OCI-LY7 (cell line): ENCODE measurements at regions not wholly inside any gene's neighbourhood (a gene's known extent, or its start where the extent isn't known, plus 50 kb on each side); places are given as distances from the start of the nearest gene placed in this dataset.

ENCODE experiments used
- BruUV-seq: library from RNA; stranded (reverse); fragments of 400-500 nt; replicated peaks from 2 replicates; lab custom pipeline; 2021; lab: Mats Ljungman, UMichigan
- CTCF ChIA-PET: fragments of 300-600 bp; sonication (Branson Sonifier 250); formaldehyde crosslinking; loops from one replicate; lab custom pipeline; 2022; ENCODE audit warnings: antibody characterized with exemption; ENCODE audit not compliant: unreplicated experiment; lab: Charles Lee
- POLR2A ChIA-PET: fragments of 300-600 bp; sonication (Branson Sonifier 250); formaldehyde crosslinking; loops from one replicate; lab custom pipeline; 2022; ENCODE audit warnings: antibody characterized with exemption; lab: Charles Lee
- DNase-seq: peaks from one replicate; pipeline ENCODE4 v3.0.0-alpha.2; 2015; ENCODE audit warnings: low spot score
- H2AFZ ChIP-seq: fragments of 200-600 bp; sonication (generic), shearing (Covaris generic); 2 replicates; pipeline ENCODE4 v1.6.1; 2014; ENCODE audit warnings: mild to moderate bottlenecking, antibody characterized with exemption, low read length, moderate library complexity
- H3K27ac ChIP-seq: fragments of 200-600 bp; sonication (generic); 2 replicates; pipeline ENCODE4 v1.5.1; 2014; ENCODE audit warnings: mixed run types, low read depth, mild to moderate bottlenecking, moderate library complexity, low read length, inconsistent platforms; ENCODE audit not compliant: poor library complexity, severe bottlenecking
- H3K36me3 ChIP-seq: fragments of 200-600 bp; sonication (generic); 2 replicates; pipeline ENCODE4 v1.6.1; 2014; ENCODE audit warnings: mild to moderate bottlenecking, antibody characterized with exemption, low read length, moderate library complexity, mixed read lengths; ENCODE audit not compliant: insufficient read depth
- H3K4me1 ChIP-seq: fragments of 200-600 bp; sonication (generic); 2 replicates; pipeline ENCODE4 v1.5.1; 2014; ENCODE audit warnings: mild to moderate bottlenecking, low read length; ENCODE audit not compliant: insufficient read depth, poor library complexity, severe bottlenecking
- H3K4me2 ChIP-seq: fragments of 200-600 bp; sonication (generic); 2 replicates; pipeline ENCODE4 v1.6.1; 2014; ENCODE audit warnings: mild to moderate bottlenecking, low read length
- H3K4me3 ChIP-seq: fragments of 200-600 bp; sonication (generic); 2 replicates; pipeline ENCODE4 v1.5.1; 2014; ENCODE audit warnings: mild to moderate bottlenecking, low read depth, low read length; ENCODE audit not compliant: poor library complexity, severe bottlenecking
- H3K79me2 ChIP-seq: fragments of 200-600 bp; sonication (generic); 2 replicates; pipeline ENCODE4 v1.6.1; 2016; ENCODE audit warnings: low read depth, mild to moderate bottlenecking, low read length, moderate library complexity, mixed read lengths; ENCODE audit not compliant: insufficient read depth
- H3K9me2 ChIP-seq: fragments of 200-600 bp; sonication (generic); 2 replicates; pipeline ENCODE4 v1.6.1; 2016; ENCODE audit warnings: mild to moderate bottlenecking, low read length, mixed read lengths; ENCODE audit not compliant: insufficient read depth
- H3K9me3 ChIP-seq: fragments of 200-600 bp; sonication (generic); 2 replicates; pipeline ENCODE4 v1.6.1; 2014; ENCODE audit warnings: mild to moderate bottlenecking, mixed run types, low read length, mixed read lengths
- H4K20me1 ChIP-seq: fragments of 200-600 bp; sonication (generic); 2 replicates; pipeline ENCODE4 v1.6.1; 2014; ENCODE audit warnings: mild to moderate bottlenecking, antibody characterized with exemption, low read length, moderate library complexity, mixed read lengths; ENCODE audit not compliant: insufficient read depth
- EZH2phosphoT487 ChIP-seq: fragments of 200-600 bp; sonication (generic); IDR thresholded peaks from 2 replicates; pipeline ENCODE4 v1.6.1; 2018; ENCODE audit warnings: low read depth, borderline replicate concordance, mild to moderate bottlenecking, mixed run types, antibody characterized with exemption, low read length, moderate library complexity, mixed read lengths
- intact Hi-C: fragments of 100-400 bp; cut with micrococcal nuclease; formaldehyde crosslinking; loops from one replicate; pipeline ENCODE4 v1.10.0; 2022; ENCODE audit not compliant: unreplicated experiment
- TF ChIP-seq, protein P1 (sequence below): fragments of 200-600 bp; sonication (generic); conservative IDR thresholded peaks from 2 replicates; pipeline ENCODE4 v1.5.1; 2014; ENCODE audit warnings: mild to moderate bottlenecking, antibody characterized with exemption, low read length, moderate library complexity, mixed read lengths

DNA sequence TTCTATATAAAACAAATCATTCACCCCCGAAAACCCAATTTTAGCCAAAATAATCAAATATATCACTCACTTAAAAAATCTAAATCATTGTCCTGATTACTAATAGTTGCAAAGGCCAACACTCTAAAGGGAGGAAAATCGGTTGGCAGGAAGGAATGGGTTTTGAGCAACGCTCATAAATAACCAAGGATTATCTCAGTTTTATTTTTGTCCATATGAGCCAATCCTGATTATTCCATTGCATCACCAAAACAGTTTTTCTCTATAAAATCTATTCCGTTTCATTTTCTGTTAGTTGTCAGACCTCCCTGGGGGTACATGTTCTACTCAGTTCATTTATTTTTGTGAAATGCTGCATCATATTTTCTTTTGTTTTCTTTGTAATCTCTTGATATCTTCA is 174.1 kb downstream of the LRATD1 start:
- Histone ChIP-seq H3K4me2 (no peak overlapping the region), H3K79me2 (no peaks in the 10 kb centered on the region), H3K9me2 (no peaks in the 10 kb centered on the region), H3K4me1 (no peaks in the 10 kb centered on the region), H3K9me3 (no peaks in the 10 kb centered on the region), H3K27ac (no peak overlapping the region), H4K20me1 (no peaks in the 10 kb centered on the region), H3K36me3 (no peaks in the 10 kb centered on the region), H3K4me3 (no peak overlapping the region), H2AFZ (no peak overlapping the region)
- TF ChIP-seq EZH2phosphoT487 = no peak
- TF ChIP-seq, protein P1, sequence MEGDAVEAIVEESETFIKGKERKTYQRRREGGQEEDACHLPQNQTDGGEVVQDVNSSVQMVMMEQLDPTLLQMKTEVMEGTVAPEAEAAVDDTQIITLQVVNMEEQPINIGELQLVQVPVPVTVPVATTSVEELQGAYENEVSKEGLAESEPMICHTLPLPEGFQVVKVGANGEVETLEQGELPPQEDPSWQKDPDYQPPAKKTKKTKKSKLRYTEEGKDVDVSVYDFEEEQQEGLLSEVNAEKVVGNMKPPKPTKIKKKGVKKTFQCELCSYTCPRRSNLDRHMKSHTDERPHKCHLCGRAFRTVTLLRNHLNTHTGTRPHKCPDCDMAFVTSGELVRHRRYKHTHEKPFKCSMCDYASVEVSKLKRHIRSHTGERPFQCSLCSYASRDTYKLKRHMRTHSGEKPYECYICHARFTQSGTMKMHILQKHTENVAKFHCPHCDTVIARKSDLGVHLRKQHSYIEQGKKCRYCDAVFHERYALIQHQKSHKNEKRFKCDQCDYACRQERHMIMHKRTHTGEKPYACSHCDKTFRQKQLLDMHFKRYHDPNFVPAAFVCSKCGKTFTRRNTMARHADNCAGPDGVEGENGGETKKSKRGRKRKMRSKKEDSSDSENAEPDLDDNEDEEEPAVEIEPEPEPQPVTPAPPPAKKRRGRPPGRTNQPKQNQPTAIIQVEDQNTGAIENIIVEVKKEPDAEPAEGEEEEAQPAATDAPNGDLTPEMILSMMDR = no peak
- ChIA-PET POLR2A (no interaction called here), CTCF (no interaction called here)
- no peak for DNase-seq
- intact Hi-C loops = no loop called here
- no TSS peak for BruUV-seq

DNA sequence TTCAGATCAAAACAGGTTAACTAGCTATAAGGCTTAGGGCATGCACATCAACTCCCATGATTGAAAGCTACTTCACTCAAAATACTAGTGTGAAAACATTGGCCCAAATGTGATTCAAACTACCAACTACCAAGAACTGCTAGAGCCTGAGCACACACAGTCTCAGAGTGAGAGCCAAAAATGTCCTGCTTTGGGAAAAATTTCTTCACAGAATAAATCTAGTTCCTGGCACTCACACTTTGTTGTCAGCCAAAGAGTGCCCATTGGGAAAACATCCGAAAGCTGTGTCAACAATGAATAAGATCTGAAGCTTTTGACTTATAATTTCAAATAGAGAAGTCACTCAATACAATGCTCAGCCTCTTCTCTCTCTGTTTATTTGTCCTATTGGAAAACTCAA is 182.7 kb downstream of the LRATD1 start:
- H2AFZ ChIP-seq = no peak overlapping the region
- H3K79me2 ChIP-seq = no peaks in the 10 kb centered on the region
- no peaks in the 10 kb centered on the region for H4K20me1 ChIP-seq
- no peaks in the 10 kb centered on the region for H3K4me1 ChIP-seq
- ChIA-PET CTCF (no interaction called here), POLR2A (interaction anchor here (0.6 to 0.7 kb wide), 2 partner anchors 727 to 858 kb away, joined by 3 read pairs; no protein-coding TSS in a partner anchor)
- H3K4me3 ChIP-seq = no peak overlapping the region
- intact Hi-C loops = no loop called here
- no peaks in the 10 kb centered on the region for H3K9me3 ChIP-seq
- no TSS peak for BruUV-seq
- no peak for DNase-seq
- no peak overlapping the region for H3K4me2 ChIP-seq
- H3K9me2 ChIP-seq = no peaks in the 10 kb centered on the region
- H3K27ac ChIP-seq = no peak overlapping the region
- H3K36me3 ChIP-seq = no peaks in the 10 kb centered on the region
- no peak for TF ChIP-seq EZH2phosphoT487
- TF ChIP-seq, protein P1 = no peak

DNA sequence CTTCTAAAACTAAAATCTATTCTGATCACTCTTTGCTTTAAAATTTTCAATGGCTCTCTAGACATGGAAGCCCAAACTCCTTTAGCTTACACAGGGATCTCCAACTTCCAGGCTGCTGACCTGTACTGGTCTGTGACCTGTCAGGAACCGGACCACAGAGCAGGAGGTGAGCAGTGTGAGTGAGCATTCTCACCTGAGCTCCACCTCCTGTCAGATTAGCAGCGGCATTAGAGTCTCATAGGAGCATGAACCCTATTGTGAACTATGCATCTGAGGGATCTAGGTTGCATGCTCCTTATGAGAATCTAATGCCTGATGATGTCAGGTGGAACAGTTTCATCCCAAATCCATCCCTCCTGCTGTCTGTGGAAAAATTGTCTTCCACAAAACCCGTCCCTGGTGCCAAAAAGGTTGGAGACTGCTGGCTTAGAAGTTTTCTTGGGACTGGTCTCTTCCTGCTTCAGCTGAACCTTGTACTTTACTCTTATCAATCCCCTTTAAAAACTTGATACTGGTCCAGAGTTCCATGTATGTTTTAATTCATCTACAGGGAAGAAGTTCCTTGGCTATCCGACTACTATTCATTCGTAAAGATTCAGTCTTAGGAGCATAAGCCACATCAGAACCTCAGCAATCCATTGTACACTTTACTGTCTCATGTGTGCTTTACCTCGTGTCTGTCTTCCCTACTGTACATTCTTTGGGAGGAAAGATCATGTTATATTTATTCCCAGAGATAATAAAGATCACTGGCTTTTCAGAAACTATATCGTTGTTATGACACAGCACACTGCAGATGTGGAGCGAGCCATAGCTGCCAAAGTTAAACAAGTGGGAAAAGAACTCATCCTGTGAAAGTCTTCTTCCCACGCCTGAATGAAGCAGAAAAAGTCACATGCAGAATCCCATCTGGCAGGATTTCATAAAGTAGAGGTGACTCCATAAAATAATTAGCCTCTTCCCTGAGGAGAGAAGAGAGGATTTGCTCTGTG is 183.8 kb downstream of the LRATD1 start:
- H3K4me3 ChIP-seq = no peak overlapping the region
- BruUV-seq = no TSS peak
- no peaks in the 10 kb centered on the region for H3K36me3 ChIP-seq
- no peaks in the 10 kb centered on the region for H3K79me2 ChIP-seq
- no peak for TF ChIP-seq EZH2phosphoT487
- TF ChIP-seq, protein P1 = no peak
- DNase-seq = no peak
- no peaks in the 10 kb centered on the region for H3K9me3 ChIP-seq
- no peaks in the 10 kb centered on the region for H3K4me1 ChIP-seq
- no peak overlapping the region for H3K27ac ChIP-seq
- H2AFZ ChIP-seq = no peak overlapping the region
- ChIA-PET CTCF (no interaction called here), POLR2A (no interaction called here)
- H4K20me1 ChIP-seq = no peaks in the 10 kb centered on the region
- H3K9me2 ChIP-seq = no peaks in the 10 kb centered on the region
- no peak overlapping the region for H3K4me2 ChIP-seq
- intact Hi-C loops = no loop called here
